ENCODE measurements at regions not wholly inside any gene's neighbourhood (a gene's known extent, or its start where the extent isn't known, plus 50 kb on each side); places are given as distances from the start of the nearest gene placed in this dataset.

- no peak overlapping the region for H3K9ac ChIP-seq (ENCODE audit: low read length)
- H3K4me3 ChIP-seq (ENCODE audit: insufficient read depth in 1 of 2, low read depth in 1 of 2, low read length in 2 of 2), result no peak overlapping the region
- no peak overlapping the region for H2BK12ac ChIP-seq (ENCODE audit: low read length in 2 of 2)
- H3K14ac ChIP-seq (ENCODE audit: low read length in 2 of 2), result no peak overlapping the region
- no peak overlapping the region for H4K8ac ChIP-seq (ENCODE audit: low read length)
- H3K18ac ChIP-seq (ENCODE audit: low read depth in 1 of 2, low read length in 2 of 2), result no peak overlapping the region
- no peak overlapping the region for H2AFZ ChIP-seq (ENCODE audit: low read depth, low read length)
- H2AK5ac ChIP-seq (ENCODE audit: low read length, severe bottlenecking), result no peak overlapping the region
- H3K79me1 ChIP-seq (replicated peaks; ENCODE audit: low read length, poor library complexity, severe bottlenecking), result no peaks in the 10 kb centered on the region
- no peak overlapping the region for H2BK5ac ChIP-seq (ENCODE audit: low read depth, low read length, poor library complexity, severe bottlenecking)
- H3K9me3 ChIP-seq (ENCODE audit: control insufficient read depth, low read length), result peaks cover 15% of the 10 kb centered on the region
- no peak overlapping the region for H3K4ac ChIP-seq (ENCODE audit: low read depth in 1 of 2, low read length in 2 of 2)
- H3K23ac ChIP-seq (ENCODE audit: low read length in 2 of 2), result no peak overlapping the region
- H4K91ac ChIP-seq (ENCODE audit: low read length), result no peak overlapping the region
- H3K4me1 ChIP-seq (ENCODE audit: control insufficient read depth, insufficient read depth, low read depth, low read length), result no peaks in the 10 kb centered on the region
- 90% methylated on average over 36 of the region's 36 CpGs for WGBS
- no peak for DNase-seq
- H2BK15ac ChIP-seq (ENCODE audit: low read depth, poor library complexity, severe bottlenecking), result no peak overlapping the region
- no peak overlapping the region for H2BK120ac ChIP-seq (ENCODE audit: low read depth, low read length)
- no peaks in the 10 kb centered on the region for H3K36me3 ChIP-seq (ENCODE audit: control insufficient read depth in 1 of 2, insufficient read depth in 2 of 2, low read depth in 1 of 2, low read length in 2 of 2)
- H3K4me2 ChIP-seq (ENCODE audit: low read length, poor library complexity, severe bottlenecking), result no peak overlapping the region
- no peaks in the 10 kb centered on the region for H3K27me3 ChIP-seq (ENCODE audit: control insufficient read depth in 1 of 2, insufficient read depth in 1 of 2, low read length in 2 of 2)
- no peak overlapping the region for H3K27ac ChIP-seq (ENCODE audit: low read length, poor library complexity, severe bottlenecking)
Observed at GRCh38 chr7:63112764-63113712, 885.6 kb upstream of the ZNF722 start.

- H3K18ac ChIP-seq (ENCODE audit: low read depth in 1 of 2, low read length in 2 of 2), result no peak overlapping the region
- H3K79me1 ChIP-seq (replicated peaks; ENCODE audit: low read length, poor library complexity, severe bottlenecking), result no peaks in the 10 kb centered on the region
Observed at GRCh38 chr7:63113713-63114285, 884.9 kb upstream of the ZNF722 start.

GRCh38 chr7:63114371-63114985 lies 884.2 kb upstream of the ZNF722 start:
- no peak overlapping the region for H2AK5ac ChIP-seq (ENCODE audit: low read length, severe bottlenecking)
- H3K14ac ChIP-seq (ENCODE audit: low read length in 2 of 2), result no peak overlapping the region
- no peaks in the 10 kb centered on the region for H3K79me1 ChIP-seq (replicated peaks; ENCODE audit: low read length, poor library complexity, severe bottlenecking)
- H2BK12ac ChIP-seq (ENCODE audit: low read length in 2 of 2), result no peak overlapping the region
- H2AFZ ChIP-seq (ENCODE audit: low read depth, low read length), result no peak overlapping the region
- no peak overlapping the region for H2BK120ac ChIP-seq (ENCODE audit: low read depth, low read length)
- 92% methylated on average over 42 of the region's 56 CpGs for WGBS
- H3K23ac ChIP-seq (ENCODE audit: low read length in 2 of 2), result no peak overlapping the region
- no peaks in the 10 kb centered on the region for H3K36me3 ChIP-seq (ENCODE audit: control insufficient read depth in 1 of 2, insufficient read depth in 2 of 2, low read depth in 1 of 2, low read length in 2 of 2)
- H3K4me3 ChIP-seq (ENCODE audit: insufficient read depth in 1 of 2, low read depth in 1 of 2, low read length in 2 of 2), result no peak overlapping the region
- H3K9ac ChIP-seq (ENCODE audit: low read length), result no peak overlapping the region
- no peaks in the 10 kb centered on the region for H3K4me1 ChIP-seq (ENCODE audit: control insufficient read depth, insufficient read depth, low read depth, low read length)
- peaks cover 12% of the 10 kb centered on the region for H3K9me3 ChIP-seq (ENCODE audit: control insufficient read depth, low read length)
- H4K91ac ChIP-seq (ENCODE audit: low read length), result no peak overlapping the region
- H2BK5ac ChIP-seq (ENCODE audit: low read depth, low read length, poor library complexity, severe bottlenecking), result no peak overlapping the region
- H3K27ac ChIP-seq (ENCODE audit: low read length, poor library complexity, severe bottlenecking), result no peak overlapping the region
- H4K8ac ChIP-seq (ENCODE audit: low read length), result no peak overlapping the region
- no peak overlapping the region for H3K4ac ChIP-seq (ENCODE audit: low read depth in 1 of 2, low read length in 2 of 2)
- no peak overlapping the region for H2BK15ac ChIP-seq (ENCODE audit: low read depth, poor library complexity, severe bottlenecking)
- no peak overlapping the region for H3K18ac ChIP-seq (ENCODE audit: low read depth in 1 of 2, low read length in 2 of 2)
- DNase-seq, result no peak
- no peak overlapping the region for H3K4me2 ChIP-seq (ENCODE audit: low read length, poor library complexity, severe bottlenecking)
- no peaks in the 10 kb centered on the region for H3K27me3 ChIP-seq (ENCODE audit: control insufficient read depth in 1 of 2, insufficient read depth in 1 of 2, low read length in 2 of 2)

More at GRCh38 chr7:63113713-63114285, 884.9 kb upstream of the ZNF722 start:
- no peak overlapping the region for H2BK5ac ChIP-seq (ENCODE audit: low read depth, low read length, poor library complexity, severe bottlenecking)
- 90% methylated on average over 33 of the region's 33 CpGs for WGBS
- no peak overlapping the region for H3K23ac ChIP-seq (ENCODE audit: low read length in 2 of 2)
- no peak overlapping the region for H4K8ac ChIP-seq (ENCODE audit: low read length)
- H2AK5ac ChIP-seq (ENCODE audit: low read length, severe bottlenecking), result no peak overlapping the region
- peaks cover 12% of the 10 kb centered on the region for H3K9me3 ChIP-seq (ENCODE audit: control insufficient read depth, low read length)
- no peak overlapping the region for H2BK15ac ChIP-seq (ENCODE audit: low read depth, poor library complexity, severe bottlenecking)
- H3K27me3 ChIP-seq (ENCODE audit: control insufficient read depth in 1 of 2, insufficient read depth in 1 of 2, low read length in 2 of 2), result no peaks in the 10 kb centered on the region
- H4K91ac ChIP-seq (ENCODE audit: low read length), result no peak overlapping the region
- no peak overlapping the region for H3K27ac ChIP-seq (ENCODE audit: low read length, poor library complexity, severe bottlenecking)
- H2BK120ac ChIP-seq (ENCODE audit: low read depth, low read length), result no peak overlapping the region
- no peak overlapping the region for H2BK12ac ChIP-seq (ENCODE audit: low read length in 2 of 2)
- no peak overlapping the region for H3K9ac ChIP-seq (ENCODE audit: low read length)
- H3K4me2 ChIP-seq (ENCODE audit: low read length, poor library complexity, severe bottlenecking), result no peak overlapping the region
- H3K4ac ChIP-seq (ENCODE audit: low read depth in 1 of 2, low read length in 2 of 2), result no peak overlapping the region
- no peak overlapping the region for H2AFZ ChIP-seq (ENCODE audit: low read depth, low read length)
- H3K14ac ChIP-seq (ENCODE audit: low read length in 2 of 2), result no peak overlapping the region
- H3K36me3 ChIP-seq (ENCODE audit: control insufficient read depth in 1 of 2, insufficient read depth in 2 of 2, low read depth in 1 of 2, low read length in 2 of 2), result no peaks in the 10 kb centered on the region
- DNase-seq, result no peak
- peak overlapping the region in 1 of 2 experiments; percentile 22 for H3K4me3 ChIP-seq (ENCODE audit: insufficient read depth in 1 of 2, low read depth in 1 of 2, low read length in 2 of 2)
- no peaks in the 10 kb centered on the region for H3K4me1 ChIP-seq (ENCODE audit: control insufficient read depth, insufficient read depth, low read depth, low read length)

All from mesenchymal stem cell (in vitro differentiated cells and primary cell).